ENCODE measurements at regions not wholly inside any gene's neighbourhood (a gene's known extent, or its start where the extent isn't known, plus 50 kb on each side); places are given as distances from the start of the nearest gene placed in this dataset.

DNA sequence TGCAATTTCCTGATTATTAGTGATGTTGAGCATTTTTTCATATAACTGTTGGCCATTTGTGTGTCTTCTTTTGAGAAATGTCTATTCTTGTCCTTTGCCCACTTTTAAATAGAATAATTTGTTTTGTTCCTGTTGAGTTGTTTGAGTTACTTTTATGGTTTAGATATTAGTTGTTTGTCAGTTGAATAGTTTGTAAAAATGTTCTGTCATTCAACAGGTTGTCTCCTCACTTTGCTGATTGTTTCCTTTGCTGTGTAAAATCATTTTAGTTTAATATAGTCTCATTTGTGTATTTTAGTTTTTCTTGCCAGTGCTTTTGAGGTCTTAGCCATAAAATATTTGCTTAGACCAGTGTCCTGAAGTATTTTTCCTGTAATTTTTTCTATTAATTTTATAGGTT, 181.8 kb upstream of the GLRA2 start:
- no peak for ATAC-seq
- no peaks in the 10 kb centered on the region for H4K20me1 ChIP-seq (replicated peaks; ENCODE audit: control insufficient read depth, insufficient read depth, low read length)
- no peak overlapping the region for H2AFZ ChIP-seq (ENCODE audit: low read depth, low read length)
- TF ChIP-seq ZKSCAN8 (CRISPR knock-in tag; IDR thresholded peaks at IDR 0.05) (no peak), NBN (IDR thresholded peaks at IDR 0.05; ENCODE audit: low read depth) (no peak), ZNF3 (CRISPR knock-in tag; IDR thresholded peaks at IDR 0.05) (no peak), NFRKB (IDR thresholded peaks at IDR 0.05; ENCODE audit: low read depth) (no peak), BMI1 (IDR thresholded peaks at IDR 0.05; ENCODE audit: low read length) (no peak), ZNF217 (CRISPR knock-in tag; IDR thresholded peaks at IDR 0.05) (no peak), NCOA2 (IDR thresholded peaks at IDR 0.05; ENCODE audit: partially characterized antibody in 2 of 2) (no peak), NCOA6 (IDR thresholded peaks at IDR 0.05) (no peak), L3MBTL2 (IDR thresholded peaks at IDR 0.05) (no peak), FOXK1 (CRISPR knock-in tag; IDR thresholded peaks at IDR 0.05; ENCODE audit: borderline replicate concordance) (no peak), MCM5 (IDR thresholded peaks at IDR 0.05; ENCODE audit: low read depth) (no peak), ZNF79 (CRISPR knock-in tag; IDR thresholded peaks at IDR 0.05; ENCODE audit: low read depth) (no peak), HNRNPLL (IDR thresholded peaks at IDR 0.05; ENCODE audit: low read depth, low read length, poor library complexity, severe bottlenecking) (no peak)
- TF ChIP-seq, protein P1, sequence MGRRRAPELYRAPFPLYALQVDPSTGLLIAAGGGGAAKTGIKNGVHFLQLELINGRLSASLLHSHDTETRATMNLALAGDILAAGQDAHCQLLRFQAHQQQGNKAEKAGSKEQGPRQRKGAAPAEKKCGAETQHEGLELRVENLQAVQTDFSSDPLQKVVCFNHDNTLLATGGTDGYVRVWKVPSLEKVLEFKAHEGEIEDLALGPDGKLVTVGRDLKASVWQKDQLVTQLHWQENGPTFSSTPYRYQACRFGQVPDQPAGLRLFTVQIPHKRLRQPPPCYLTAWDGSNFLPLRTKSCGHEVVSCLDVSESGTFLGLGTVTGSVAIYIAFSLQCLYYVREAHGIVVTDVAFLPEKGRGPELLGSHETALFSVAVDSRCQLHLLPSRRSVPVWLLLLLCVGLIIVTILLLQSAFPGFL (CRISPR knock-in tag; IDR thresholded peaks at IDR 0.05) = no peak
- TF ChIP-seq, protein P2, sequence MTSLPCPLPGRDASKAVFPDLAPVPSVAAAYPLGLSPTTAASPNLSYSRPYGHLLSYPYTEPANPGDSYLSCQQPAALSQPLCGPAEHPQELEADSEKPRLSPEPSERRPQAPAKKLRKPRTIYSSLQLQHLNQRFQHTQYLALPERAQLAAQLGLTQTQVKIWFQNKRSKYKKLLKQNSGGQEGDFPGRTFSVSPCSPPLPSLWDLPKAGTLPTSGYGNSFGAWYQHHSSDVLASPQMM (CRISPR knock-in tag; IDR thresholded peaks at IDR 0.05) = no peak
- intact Hi-C loops (cut with micrococcal nuclease) = no loop called here
- H3K27ac ChIP-seq (ENCODE audit: extremely low read depth, low read depth, low read length) = no peak overlapping the region
- H3K79me2 ChIP-seq (ENCODE audit: control insufficient read depth, insufficient read depth, low read length) = no peaks in the 10 kb centered on the region
- no peaks in the 10 kb centered on the region for H3K4me1 ChIP-seq (replicated peaks in 1 of 2; ENCODE audit: control insufficient read depth in 2 of 2, insufficient read depth in 2 of 2, low read length in 2 of 2)
- H3K9ac ChIP-seq (ENCODE audit: insufficient read depth in 1 of 2, low read depth in 2 of 2, low read length in 2 of 2) = no peak overlapping the region
- no TSS peak for BruUV-seq (replicated peaks)
- no peak for FAIRE-seq
- H3K9me3 ChIP-seq (replicated peaks; ENCODE audit: control insufficient read depth, insufficient read depth, low read depth, low read length) = no peaks in the 10 kb centered on the region
- DNase-seq (ENCODE audit: extremely low read depth in 1 of 4, low spot score in 3 of 4) = no peak
- ChIA-PET POLR2A (no interaction called here), CTCF (ENCODE audit: low intra/inter-chr PET ratio) (no interaction called here)
- H3K27me3 ChIP-seq (ENCODE audit: control insufficient read depth in 2 of 2, insufficient read depth in 2 of 2, low read length in 2 of 2) = no peaks in the 10 kb centered on the region
- no peak overlapping the region for H3K4me2 ChIP-seq (ENCODE audit: insufficient read depth, low read length)
- no peak overlapping the region for H3K4me3 ChIP-seq
- in situ Hi-C loops (cut with MboI) = no loop called here
- no peaks in the 10 kb centered on the region for H3K9me1 ChIP-seq (ENCODE audit: control insufficient read depth, insufficient read depth, low read length)
- H3K36me3 ChIP-seq (ENCODE audit: control insufficient read depth, insufficient read depth, low read length) = no peaks in the 10 kb centered on the region
